Amniotic stem cell (primary cell): ENCODE measurements at regions not wholly inside any gene's neighbourhood (a gene's known extent, or its start where the extent isn't known, plus 50 kb on each side); places are given as distances from the start of the nearest gene placed in this dataset.

ENCODE experiments used
- DNase-seq: peaks from one replicate; lab custom pipeline; 2025; lab: John Stamatoyannopoulos, UW

DNA sequence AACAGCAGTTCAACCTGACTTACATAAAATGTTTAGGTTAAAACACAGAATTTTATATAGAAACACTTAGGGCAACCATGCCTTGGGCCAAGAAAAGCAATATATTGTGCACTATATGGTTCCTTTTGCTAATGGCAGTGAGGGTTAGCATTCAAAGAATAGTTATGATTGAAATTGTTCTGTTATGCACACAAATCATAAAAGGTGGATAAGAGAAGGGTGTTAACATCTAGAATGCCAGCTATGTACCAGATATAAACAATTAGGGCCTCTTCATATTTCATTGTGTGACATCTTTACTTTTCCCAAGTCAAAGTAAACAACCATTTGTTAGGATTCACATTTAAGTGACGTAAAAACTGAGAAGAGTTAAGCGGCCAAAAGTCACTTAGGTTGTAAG lies 308.0 kb upstream of the B3GALT2 start:
- no peak for DNase-seq

DNA sequence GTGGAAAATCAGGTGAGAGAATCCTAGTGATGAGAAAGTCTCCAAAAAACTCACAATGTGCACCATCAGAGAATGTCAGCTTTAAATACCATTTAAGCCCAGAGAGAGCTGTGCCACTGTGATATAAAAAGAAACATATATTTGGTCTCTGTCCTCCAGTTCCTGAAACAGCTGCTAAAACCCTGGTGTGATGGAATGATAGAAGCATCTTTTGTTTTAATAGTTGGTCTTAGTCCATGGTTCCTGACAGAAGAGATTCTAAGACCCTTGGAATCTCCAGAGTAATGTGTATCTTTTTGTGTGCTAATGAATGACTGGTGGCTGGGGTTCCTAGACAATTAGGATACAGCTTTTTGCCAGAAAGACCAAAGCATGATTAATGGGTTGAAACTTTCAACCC lies 302.8 kb upstream of the B3GALT2 start:
- no peak for DNase-seq

DNA sequence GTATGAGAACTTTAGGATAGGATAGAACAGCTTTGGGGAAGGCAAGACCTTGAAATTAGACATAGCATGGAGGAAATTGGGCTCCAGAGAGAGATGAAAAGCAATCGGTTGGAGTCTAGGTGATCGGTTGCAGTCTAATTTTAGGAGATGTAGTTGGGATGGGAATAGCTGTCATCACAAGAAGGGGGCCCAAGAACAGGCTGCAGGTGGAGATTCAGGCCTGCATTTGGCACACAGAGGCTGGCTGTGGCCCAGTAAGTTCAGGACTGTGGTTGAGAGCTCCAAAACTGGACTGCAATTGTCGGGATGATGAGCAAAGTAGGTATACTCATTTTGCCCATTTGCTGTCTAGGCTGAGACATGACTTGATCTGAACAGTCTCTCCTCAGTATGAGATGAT lies 301.3 kb upstream of the B3GALT2 start:
- DNase-seq = no peak

DNA sequence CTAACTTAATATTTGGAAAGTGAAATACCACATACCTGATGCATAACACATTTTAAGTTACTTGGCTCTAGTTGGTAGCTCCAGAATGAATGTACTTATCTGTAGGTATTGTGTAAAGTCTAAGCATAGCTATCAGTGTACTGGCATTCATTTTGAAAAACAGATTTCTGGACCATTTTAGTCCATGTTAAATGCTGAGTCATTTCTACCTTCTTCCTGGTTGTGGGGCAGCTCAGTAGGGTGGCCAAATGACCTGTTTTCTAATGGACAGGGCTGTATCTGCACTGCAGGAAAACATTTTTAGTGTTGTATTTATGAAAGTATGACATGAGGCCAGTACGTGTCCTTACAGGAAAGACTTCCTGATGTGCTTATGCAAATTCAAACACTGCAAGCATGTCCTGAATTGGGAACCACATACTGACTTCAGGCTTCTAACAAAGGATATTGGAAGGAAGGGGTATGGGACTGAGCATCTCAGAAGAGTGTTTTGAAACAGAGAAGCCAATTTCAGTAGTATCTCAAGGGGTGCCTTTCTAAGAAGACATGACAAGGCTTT lies 300.3 kb upstream of the B3GALT2 start:
- no peak for DNase-seq

DNA sequence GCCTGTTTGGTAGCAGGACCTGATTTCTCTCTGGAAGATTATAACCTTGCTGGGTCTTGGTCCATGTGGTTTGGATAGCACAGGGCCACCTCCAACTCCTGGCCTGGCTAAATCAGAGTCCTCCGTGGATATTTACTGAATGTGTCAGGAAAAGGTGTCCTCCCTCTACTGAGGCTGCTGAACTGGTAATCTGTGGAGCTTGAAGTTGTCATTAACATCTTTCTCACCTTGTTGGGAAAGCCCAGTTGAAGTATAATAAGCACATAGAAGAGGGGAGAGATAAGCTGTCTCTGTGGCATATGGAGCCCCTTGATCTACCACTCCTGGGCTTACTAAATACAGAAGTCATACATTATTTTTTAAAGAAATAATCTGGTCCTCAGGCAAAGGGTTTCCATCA lies 294.3 kb upstream of the B3GALT2 start:
- DNase-seq = no peak

DNA sequence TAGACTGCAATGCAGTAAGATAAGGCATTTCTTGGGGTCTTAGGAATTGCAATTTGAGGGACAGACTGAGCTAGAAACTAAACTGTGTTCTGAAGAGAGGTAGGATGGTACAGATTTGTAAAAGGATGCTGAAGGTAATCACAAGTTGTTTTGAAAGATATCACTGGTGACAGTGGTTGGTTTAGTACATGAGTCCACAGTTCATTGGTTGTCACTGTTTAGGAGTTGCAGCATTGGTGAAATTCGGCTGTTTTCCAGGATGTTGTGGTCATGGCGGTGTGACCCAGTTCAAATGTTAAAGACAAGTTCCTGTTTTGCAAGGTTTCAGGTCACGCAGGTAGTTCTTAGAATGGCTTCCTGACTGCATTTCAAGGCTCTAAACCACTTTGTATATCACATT lies 292.8 kb upstream of the B3GALT2 start:
- no peak for DNase-seq

DNA sequence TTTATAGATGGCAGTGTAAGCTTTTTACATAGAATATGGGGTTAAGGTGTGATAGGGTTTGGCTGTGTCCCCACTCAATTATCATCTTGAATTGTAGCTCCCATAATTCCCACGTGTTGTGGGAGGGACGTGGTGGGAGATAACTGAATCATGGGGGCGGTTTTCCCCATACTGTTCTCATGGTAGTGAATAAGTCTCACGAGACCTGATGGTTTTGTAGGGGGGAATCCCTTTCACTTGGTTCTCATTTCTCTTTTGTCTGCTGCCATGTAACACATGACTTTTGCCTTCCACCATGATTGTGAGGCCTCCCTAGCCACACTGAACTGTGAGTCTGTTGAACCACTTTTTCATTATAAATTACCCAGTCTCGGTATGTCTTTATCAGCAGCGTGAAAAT lies 290.3 kb upstream of the B3GALT2 start:
- DNase-seq = no peak

DNA sequence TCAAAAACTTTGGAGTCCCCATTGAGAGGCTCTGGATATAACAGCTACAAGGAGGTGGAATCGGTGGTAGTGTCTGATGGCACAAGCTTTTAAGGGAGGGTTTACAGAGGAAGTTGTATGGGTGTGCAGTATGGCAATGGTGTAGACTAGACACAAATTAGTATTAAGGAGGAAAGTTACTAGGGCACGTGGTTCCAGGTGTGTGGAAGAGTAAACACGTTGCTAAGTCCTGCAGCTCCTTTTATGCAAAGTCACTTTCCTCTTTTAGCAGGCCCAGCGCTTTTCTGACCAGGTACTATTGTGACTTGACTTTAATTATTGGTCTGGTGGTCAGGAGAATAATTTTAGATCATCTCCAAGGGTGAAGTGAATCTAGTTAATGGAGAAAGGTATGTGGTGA lies 287.5 kb upstream of the B3GALT2 start:
- DNase-seq = no peak

DNA sequence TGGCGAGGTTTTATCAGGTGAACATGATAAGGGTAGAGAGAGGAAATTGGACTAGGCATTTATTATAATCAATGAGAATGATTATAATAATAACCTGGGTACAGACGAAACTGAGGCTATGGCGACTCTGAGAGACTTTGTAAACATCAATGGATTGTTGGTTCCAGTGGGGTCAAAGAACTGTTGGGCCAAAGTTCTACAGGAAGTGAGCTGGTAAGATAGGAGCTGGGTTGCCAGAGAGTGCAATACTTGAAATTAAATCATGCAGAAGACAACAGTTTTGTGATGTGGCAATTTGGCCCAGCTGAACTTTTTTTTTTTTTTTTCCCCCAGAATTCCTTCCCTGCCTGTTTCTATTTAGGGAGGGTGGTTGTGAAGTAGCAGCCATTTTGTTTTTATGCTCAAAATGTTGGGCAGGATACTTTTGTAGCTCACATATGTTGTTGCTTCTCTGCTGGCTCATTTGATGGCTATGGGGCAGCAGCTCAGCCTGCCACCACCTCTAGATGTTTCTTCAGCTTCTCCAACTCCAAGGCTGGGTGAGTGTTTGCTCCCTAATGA lies 286.5 kb upstream of the B3GALT2 start:
- no peak for DNase-seq

DNA sequence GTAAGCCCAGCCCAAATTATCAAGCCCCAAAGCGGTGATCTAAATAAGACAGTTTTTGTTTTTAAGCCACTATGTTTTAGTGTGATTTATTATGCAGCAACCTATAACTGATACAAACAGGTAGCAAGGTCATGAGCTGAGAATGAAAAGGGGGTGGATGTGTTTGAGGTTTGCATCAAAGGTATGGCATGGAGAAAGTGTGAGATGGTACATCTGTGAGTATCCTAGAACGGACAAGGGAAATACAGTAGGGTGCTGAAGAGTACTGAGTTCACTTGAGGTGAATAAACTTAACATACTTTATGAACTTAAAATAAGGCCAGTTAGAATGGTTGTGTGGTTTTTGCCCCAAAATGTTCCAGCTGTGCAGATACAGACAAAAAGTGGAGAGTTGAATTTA lies 286.0 kb upstream of the B3GALT2 start:
- no peak for DNase-seq

DNA sequence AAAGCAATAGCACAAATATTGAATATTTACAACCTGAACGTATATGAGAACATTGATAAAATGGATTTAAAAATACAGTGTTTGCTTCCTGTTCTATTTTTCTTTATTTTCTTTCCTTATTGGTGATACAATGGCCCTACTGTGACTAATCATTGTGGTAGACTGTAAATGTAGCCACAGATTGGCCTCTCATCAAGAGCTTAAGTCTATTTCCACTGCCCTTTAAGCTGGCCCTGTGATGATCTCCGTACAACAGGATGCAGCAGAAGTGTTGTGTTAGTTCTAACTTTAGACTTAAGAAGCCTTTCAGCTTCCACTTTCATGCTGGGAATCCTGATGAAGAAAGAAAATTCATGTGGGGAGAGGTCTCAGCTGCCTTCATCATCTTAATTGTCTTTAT lies 285.6 kb upstream of the B3GALT2 start:
- no peak for DNase-seq

DNA sequence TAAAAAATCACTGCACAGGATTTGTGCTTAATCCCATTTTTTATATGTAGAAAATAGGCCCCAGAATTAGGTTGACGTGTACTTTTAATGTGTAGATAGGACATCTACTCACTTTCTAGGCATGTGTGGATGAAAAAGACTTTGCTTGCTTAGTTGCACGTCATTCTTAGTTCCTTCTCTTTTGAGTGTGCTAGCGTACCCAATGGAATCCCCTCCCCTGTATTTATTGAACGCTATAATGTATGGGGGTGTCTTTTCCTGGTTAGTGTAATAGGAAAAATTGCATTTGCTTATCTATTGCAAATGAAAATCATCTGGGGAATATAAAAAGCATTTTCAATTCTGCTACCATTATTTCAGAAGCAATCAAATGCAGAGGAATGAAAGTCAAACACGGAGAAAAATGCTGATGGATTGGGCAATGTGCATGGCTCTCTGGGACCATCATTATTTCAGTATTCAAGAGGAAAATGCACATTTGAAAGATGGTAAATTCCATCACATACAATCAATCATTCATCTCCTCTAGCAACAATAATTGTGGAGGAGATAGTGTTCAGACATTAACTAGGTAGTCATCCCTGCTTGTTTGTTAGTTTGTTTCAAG lies 277.0 kb upstream of the B3GALT2 start:
- DNase-seq = no peak

DNA sequence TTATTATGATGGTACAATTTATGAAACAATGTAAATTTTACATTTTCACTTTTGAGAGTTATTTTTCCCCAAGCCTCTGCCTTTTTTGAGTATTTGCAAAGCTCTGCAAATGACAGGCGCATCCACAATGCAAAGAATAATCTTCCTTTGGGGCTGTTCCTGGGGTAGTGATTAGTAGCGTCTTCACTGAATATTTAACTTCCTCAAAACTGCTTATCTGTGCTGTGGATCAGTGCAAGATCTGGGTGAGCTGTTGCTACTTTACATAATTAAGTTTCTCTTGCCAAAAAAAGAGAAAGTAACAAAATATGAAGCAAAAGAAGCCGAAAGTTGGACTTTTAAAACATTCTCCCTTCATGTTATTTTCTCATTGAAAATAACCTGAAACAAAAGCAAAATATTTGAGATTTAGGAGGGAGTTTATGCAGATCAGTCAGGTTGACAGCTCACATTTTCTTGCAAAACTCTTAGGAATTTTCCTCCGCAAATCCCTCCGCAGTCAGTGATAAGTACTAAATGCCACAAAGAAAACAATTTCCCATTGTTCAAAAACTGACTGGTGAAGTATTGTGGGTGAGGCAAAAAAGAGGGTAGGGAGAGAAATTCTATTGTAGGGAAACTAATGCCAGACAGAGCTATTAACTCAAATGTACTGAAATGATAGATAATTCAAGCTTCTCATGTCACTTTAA lies 276.4 kb upstream of the B3GALT2 start:
- no peak for DNase-seq

DNA sequence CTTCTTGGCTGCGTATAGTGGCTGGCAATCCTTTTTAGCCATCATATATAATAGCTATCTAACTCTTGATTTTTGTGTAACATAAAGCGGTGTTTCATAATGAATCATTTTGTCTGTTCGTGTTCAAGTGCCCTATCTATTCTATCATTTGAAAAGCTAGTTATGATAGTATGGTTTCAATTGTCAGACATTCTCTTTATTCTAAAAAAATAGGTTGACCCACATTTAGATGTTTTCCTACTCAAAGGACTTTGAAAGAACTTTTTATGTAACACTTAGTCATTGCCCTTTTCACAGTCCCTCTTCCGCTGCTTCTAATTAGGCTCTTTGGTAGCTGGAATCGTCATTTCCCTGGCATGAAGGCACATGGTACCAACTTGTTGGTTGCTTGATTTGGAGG lies 272.2 kb upstream of the B3GALT2 start:
- no peak for DNase-seq

DNA sequence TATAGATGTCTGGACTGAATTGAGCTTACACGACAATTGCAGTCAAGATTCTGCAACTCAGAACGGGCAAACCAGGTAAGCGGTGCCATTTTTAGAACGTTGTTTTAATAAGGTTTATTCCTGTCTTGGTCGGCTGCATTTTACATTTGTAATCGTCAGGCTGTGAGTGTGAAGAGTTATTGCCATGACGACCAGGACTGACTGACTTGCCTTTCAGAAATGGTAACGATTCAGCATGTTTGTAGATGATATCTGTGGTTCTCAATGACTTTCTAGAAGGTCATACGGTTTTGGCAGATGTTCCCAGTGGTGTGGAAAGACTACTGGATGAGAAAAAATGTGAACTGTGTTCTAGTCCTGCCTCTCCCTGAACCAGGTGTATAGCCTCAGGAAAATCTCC lies 271.3 kb upstream of the B3GALT2 start:
- no peak for DNase-seq

DNA sequence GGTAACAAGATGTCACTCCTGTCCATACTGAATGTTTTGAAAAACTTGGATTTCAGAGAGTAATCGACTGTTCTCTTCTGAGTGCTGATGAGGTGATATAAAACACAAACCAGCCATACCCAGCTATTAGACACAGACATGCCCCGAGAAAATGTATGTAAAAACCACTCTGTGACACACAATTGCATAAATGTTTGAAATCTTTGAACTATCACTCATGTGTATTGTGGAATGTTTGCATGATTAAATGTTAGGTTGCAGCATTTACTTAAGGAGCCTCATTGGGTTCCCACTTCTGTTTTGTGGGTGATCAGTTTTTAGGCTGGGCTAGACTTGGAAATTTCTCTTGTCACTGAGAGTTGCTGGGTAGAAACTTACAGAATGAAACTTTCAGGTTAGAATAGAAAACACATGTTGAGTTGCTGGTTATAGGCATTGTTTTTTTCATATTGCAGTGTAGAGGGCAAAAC lies 270.4 kb upstream of the B3GALT2 start:
- DNase-seq = no peak

DNA sequence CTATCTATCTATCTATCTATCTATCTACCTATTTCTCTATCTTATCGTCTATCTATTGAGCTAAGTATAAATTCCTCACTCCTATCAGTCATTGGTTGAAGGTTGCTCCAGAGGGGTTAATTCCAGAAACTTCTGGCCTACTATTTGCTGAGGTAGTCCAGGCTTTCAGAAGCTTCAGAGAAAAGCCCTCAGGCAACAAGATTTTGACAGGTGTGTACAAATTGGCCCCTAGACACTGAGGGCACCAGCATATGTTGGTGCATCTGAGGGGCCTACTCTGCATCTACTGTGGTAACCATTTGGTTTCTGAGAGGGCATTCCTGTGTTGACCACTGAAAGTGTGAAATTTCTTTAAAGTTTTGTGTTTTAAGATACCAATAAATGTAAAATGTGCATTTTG lies 265.2 kb upstream of the B3GALT2 start:
- no peak for DNase-seq

DNA sequence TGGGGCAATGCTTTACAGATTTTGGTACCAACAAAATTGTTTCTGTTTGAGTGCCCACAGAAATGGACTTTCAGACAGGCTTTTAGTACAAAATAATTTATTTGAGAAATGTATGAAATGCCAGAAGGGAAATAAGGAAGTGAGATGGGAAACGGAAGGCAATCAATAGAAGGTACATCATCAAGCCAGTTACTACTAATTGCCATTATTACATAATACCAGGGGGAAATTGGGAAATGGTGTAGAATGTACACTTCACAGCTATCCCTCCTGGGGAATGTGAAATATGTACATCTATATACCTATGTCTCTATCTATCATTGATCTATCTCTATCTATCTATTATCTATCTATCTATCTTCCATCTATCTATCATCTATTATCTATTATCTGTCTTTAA lies 264.6 kb upstream of the B3GALT2 start:
- DNase-seq = no peak

DNA sequence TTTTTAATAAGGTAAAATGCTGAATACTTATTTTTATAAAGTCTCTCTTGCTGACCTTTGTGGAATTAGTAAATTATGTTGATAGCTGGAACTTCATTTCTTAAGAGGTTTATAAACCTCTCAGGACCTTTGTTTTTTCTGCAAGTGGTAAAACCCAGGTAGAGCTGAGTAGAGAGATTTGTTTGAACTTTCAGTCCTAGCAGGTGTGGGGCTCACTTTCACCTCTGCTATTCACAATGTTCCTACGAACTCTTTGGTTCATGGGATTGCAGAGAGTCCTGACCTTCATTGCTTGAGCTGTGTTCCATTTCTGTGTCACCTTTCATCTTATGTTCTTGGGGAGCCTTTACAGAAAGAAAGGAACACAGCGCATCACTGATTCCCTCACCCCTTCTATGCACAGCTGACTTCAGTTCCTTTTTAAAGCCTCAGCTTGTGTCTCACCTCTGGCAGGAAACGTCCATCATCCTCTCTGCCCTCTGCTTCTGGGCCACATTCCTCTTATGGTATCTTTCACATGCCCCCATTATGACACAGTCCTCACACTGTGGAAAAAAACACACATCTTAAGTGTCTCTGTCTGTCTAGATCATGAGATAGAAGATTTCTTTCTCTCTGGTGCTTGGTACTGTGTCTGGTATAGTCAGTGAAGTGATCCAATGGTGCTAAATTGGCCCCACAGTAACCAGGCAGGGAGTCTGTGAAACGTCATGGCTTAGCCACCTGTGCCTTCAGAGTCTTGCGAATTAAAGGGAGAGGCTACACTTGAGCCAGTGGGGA lies 262.5 kb upstream of the B3GALT2 start:
- no peak for DNase-seq

DNA sequence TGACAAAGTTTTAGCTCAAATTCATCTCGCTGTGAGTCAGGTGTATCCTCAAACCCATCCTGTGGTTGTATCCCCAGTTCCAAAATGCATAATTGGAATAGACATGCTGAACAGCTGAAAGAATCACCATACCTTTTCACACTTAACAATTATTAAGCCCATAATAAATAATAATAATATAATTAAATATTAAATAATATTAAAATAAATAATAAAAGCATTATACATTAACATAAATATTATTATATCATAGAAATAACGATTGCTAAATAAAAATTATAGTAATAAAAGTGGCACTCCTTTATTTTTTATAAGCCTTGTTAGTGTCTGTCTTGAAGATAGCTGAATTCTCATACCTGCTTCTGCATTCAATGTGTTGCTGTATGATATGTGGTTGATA lies 257.5 kb upstream of the B3GALT2 start:
- no peak for DNase-seq

DNA sequence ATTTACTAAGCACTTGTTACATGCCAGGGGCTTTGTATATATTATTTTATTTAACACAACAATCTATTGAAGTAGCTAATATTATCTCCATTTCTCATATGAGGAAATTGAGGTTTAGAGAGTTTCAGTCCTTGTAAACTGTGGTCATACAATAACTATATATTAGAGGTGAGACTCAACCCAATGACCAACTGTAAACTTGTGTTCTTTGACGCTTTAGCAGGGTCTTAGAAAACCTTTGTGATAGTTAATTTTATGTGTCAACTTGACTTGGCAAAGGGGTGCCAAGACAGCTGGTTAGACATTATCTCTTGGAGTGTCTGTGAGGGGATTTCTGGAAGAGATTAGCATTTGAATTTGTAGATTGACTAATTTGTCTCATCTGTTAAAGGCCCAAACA lies 252.4 kb upstream of the B3GALT2 start:
- DNase-seq = no peak

DNA sequence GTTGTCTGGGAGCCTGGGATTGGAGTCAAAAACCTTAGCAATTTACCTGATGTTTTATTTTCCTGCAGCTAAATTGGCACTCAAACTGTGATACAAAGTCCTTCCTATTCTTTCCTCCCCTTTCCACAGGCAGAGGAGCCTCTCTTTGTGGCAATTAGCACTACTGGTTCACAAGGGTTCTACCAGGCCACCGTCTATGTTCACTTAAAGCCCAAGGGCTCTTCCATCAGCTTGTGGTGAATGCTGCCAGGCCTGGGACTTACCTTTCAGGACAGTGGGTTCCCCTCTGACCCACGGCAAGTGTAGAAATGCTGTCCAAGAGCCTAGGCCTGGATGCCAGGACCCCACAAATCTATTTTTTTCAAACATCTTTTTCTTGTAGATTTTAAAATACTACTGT lies 251.9 kb upstream of the B3GALT2 start:
- no peak for DNase-seq

DNA sequence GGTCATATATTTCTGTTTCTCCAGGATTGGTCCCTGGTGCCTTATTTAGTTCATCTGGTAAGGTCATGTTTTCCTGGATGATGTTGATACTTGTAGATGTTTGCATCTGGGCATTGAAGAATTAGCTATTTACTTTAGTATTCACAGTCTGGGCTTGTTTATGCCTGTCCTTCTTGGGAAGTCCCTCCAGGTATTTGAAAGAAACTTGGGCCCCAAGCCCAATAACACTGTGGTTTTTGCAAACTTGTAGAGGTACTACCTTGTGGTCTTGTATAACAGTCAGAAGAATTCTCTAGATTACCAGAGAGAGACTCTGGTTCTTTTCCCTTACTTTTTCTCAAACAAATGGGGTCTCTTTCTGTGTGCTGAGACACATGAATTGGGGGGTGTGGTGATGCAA lies 251.4 kb upstream of the B3GALT2 start:
- no peak for DNase-seq
